T-helper 1 cell treated with Interleukin-12 subunit alpha and Interleukin-12 subunit beta and Interleukin-4 antibody, amounts not matched to agents 30 μg/mL and 1 μg/mL, for 36 hours (primary cell): ENCODE measurements at regions not wholly inside any gene's neighbourhood (a gene's known extent, or its start where the extent isn't known, plus 50 kb on each side); places are given as distances from the start of the nearest gene placed in this dataset.
A peak's percentile ranks its signal among the peaks of the same experiment; 100 is the strongest.

Experiments used
- H3K27ac Mint-ChIP-seq: one replicate; pipeline ENCODE4 v1.8.0; 2021; ENCODE audit warnings: mild to moderate bottlenecking, mixed read lengths
- H3K27me3 Mint-ChIP-seq: one replicate; pipeline ENCODE4 v1.8.0; 2021; ENCODE audit warnings: low read depth, mixed read lengths
- H3K36me3 Mint-ChIP-seq: one replicate; pipeline ENCODE4 v1.8.0; 2021; ENCODE audit warnings: low read depth, mixed read lengths
- H3K4me1 Mint-ChIP-seq: one replicate; pipeline ENCODE4 v1.8.0; 2021; ENCODE audit warnings: low read depth, mixed read lengths
- H3K4me3 Mint-ChIP-seq: one replicate; pipeline ENCODE4 v1.8.0; 2021; ENCODE audit warnings: mild to moderate bottlenecking, moderate library complexity, mixed read lengths
- H3K9me3 Mint-ChIP-seq: one replicate; pipeline ENCODE4 v1.8.0; 2021; ENCODE audit warnings: mixed read lengths

GRCh38 chr10:63027531-63027930 is 105.6 kb upstream of the NRBF2 start:
- Mint-ChIP-seq H3K4me1 (no peaks in the 10 kb centered on the region), H3K27me3 (peaks cover 11% of the 10 kb centered on the region), H3K9me3 (no peaks in the 10 kb centered on the region), H3K4me3 (no peak overlapping the region), H3K36me3 (no peaks in the 10 kb centered on the region), H3K27ac (no peak overlapping the region)

DNA sequence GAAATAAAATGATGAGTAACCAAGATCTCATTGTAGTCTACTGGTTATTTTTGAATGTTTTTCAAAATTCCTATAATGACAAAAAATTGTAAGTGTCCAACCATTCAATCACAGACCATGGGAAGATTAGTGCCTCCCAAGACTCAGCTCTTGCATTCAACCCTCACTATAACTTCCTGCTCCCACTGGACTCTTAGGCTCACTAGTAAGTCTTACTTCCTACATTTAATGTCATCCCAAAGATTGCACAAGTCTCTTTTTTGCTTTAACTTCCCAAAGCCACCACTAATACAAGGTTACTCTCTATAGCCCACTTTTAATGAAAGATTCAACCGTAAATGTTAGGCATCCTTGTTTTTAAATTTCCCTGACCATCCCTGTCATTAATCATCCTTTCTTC is 111.9 kb upstream of the NRBF2 start:
- Mint-ChIP-seq H3K27me3 (peaks cover 3% of the 10 kb centered on the region), H3K36me3 (no peaks in the 10 kb centered on the region), H3K4me3 (no peak overlapping the region), H3K4me1 (no peaks in the 10 kb centered on the region), H3K27ac (no peak overlapping the region), H3K9me3 (peaks cover 5% of the 10 kb centered on the region)

GRCh38 chr10:63013755-63014154 is 119.4 kb upstream of the NRBF2 start:
- Mint-ChIP-seq H3K9me3 (no peaks in the 10 kb centered on the region), H3K4me3 (no peak overlapping the region), H3K4me1 (no peaks in the 10 kb centered on the region), H3K27ac (no peak overlapping the region), H3K36me3 (no peaks in the 10 kb centered on the region), H3K27me3 (peaks cover 11% of the 10 kb centered on the region)

- Mint-ChIP-seq H3K9me3 (no peaks in the 10 kb centered on the region), H3K27me3 (peaks cover 11% of the 10 kb centered on the region), H3K36me3 (no peaks in the 10 kb centered on the region), H3K4me3 (no peak overlapping the region), H3K27ac (no peak overlapping the region), H3K4me1 (no peaks in the 10 kb centered on the region)
Observed at GRCh38 chr10:63012623-63013022, 120.5 kb upstream of the NRBF2 start.

- Mint-ChIP-seq H3K27ac (no peak overlapping the region), H3K27me3 (peaks cover 7% of the 10 kb centered on the region), H3K36me3 (no peaks in the 10 kb centered on the region), H3K4me3 (no peak overlapping the region), H3K4me1 (no peaks in the 10 kb centered on the region), H3K9me3 (no peaks in the 10 kb centered on the region)
Observed at GRCh38 chr10:63010203-63010602, 122.9 kb upstream of the NRBF2 start.

DNA sequence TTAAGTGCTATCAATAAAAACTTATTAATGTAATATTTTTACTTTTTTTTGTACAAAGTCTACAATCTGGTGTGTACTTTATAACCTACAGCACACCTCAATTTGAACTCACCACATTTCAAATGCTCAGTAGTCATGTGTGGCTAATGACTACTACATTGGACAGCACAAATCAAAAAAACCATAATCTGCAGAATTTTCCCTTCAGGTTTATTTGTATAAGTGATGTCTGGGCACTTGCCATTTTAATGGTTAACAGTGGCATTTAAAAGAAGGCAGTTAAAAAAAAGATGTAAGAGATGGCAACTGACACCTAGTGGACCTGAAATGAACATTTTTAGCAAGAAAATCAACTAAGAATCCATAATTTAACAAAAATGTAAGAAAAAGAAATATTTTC is 124.6 kb upstream of the NRBF2 start:
- no peaks in the 10 kb centered on the region for H3K36me3 Mint-ChIP-seq
- no peak overlapping the region for H3K4me3 Mint-ChIP-seq
- H3K27me3 Mint-ChIP-seq: peaks cover 11% of the 10 kb centered on the region
- no peaks in the 10 kb centered on the region for H3K9me3 Mint-ChIP-seq
- no peak overlapping the region for H3K27ac Mint-ChIP-seq
- no peaks in the 10 kb centered on the region for H3K4me1 Mint-ChIP-seq

DNA sequence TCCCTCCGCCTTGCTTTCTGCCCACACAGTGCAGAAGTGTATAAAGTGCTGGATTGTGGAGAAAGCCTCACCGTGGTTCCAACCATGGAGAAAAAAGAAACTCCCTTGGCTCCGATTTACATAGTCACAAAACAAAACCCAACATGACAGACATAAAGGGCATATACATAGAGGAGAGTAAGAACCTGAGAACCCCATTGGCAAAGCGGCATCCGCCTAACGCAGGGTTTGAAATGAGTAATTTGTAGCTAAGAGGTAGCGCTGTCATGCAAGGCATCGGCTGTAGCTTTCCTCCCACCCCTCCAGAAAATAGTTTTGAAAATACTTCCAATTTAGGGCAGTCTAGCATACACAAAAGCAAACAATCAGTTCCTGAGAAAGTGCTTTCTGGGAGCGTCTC is 126.0 kb upstream of the NRBF2 start:
- Mint-ChIP-seq H3K4me3 (no peak overlapping the region), H3K27me3 (peaks cover 11% of the 10 kb centered on the region), H3K9me3 (no peaks in the 10 kb centered on the region), H3K27ac (no peak overlapping the region), H3K4me1 (no peaks in the 10 kb centered on the region), H3K36me3 (no peaks in the 10 kb centered on the region)

DNA sequence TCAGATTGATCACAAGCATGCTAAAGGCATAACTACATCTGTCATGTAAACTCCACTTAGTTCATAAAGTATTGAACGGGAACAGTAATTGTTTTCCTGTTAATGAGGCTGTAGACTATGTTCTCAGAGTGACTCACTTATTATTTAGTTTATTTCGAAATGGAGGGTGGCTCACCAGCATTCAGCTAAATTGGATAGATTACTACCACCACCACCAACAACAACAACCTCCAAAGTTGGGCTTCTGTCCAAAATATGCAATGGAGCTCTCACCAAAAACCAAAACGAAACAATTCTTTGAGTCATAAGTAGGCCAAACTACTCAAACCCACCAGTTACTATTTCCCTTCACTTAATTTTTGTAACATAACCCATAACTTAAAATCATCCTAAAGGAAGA is 127.9 kb upstream of the NRBF2 start:
- Mint-ChIP-seq H3K4me1 (no peaks in the 10 kb centered on the region), H3K27me3 (peaks cover 11% of the 10 kb centered on the region), H3K27ac (no peak overlapping the region), H3K4me3 (no peak overlapping the region), H3K36me3 (no peaks in the 10 kb centered on the region), H3K9me3 (no peaks in the 10 kb centered on the region)

DNA sequence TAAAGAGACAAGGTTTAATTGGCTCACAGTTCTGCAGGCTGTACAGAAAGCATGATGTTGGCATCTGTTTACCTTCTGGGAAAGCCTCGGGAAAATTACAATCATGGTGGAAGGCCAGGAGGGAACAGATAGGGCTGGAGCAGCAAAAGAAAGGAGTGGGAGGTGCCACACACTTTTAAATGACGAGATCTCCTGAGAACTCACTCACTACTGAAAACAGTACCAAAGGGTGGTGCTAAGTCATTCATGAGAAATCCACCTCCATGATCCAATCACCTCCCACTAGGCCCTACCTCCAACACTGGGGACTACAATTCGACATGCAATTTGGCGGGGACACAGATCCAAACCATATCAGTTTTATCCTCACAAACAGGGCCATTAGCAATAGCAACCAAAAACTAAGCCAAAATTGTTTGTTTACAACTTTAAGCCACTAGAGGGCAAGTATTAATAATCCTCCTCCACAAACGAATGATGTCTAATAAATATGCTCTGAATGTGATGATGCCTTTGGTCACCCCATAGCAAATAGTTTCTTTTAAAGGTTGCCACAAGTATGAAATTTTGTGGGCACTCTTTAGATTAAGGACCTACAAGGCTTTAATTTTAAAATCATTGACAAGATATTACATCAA is 129.2 kb upstream of the NRBF2 start:
- no peak overlapping the region for H3K27ac Mint-ChIP-seq
- peaks cover 4% of the 10 kb centered on the region for H3K27me3 Mint-ChIP-seq
- no peaks in the 10 kb centered on the region for H3K36me3 Mint-ChIP-seq
- no peak overlapping the region for H3K4me3 Mint-ChIP-seq
- no peaks in the 10 kb centered on the region for H3K4me1 Mint-ChIP-seq
- H3K9me3 Mint-ChIP-seq: no peaks in the 10 kb centered on the region

DNA sequence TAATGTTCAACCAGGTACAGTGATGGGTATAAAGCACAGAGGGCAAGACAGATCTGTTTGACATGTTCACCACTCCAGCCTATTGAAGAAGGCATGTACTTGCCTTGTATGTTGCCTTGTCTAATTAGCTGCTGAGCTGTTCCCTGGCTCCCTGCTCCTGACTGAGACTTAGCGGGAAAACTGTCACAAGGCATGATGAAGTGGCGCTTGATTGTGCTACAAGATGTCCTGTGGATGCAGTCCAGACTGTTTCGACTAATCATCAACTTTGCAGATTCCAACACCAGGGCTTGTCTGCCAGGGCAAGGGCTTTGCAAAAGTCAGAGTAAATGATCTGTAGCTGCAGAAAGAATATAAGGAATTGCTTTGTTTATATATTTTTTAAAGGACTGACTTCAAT is 136.2 kb upstream of the NRBF2 start:
- H3K4me1 Mint-ChIP-seq: peaks cover 19% of the 10 kb centered on the region
- H3K4me3 Mint-ChIP-seq: no peak overlapping the region
- H3K27me3 Mint-ChIP-seq: no peaks in the 10 kb centered on the region
- no peak overlapping the region for H3K27ac Mint-ChIP-seq
- H3K9me3 Mint-ChIP-seq: no peaks in the 10 kb centered on the region
- no peaks in the 10 kb centered on the region for H3K36me3 Mint-ChIP-seq

DNA sequence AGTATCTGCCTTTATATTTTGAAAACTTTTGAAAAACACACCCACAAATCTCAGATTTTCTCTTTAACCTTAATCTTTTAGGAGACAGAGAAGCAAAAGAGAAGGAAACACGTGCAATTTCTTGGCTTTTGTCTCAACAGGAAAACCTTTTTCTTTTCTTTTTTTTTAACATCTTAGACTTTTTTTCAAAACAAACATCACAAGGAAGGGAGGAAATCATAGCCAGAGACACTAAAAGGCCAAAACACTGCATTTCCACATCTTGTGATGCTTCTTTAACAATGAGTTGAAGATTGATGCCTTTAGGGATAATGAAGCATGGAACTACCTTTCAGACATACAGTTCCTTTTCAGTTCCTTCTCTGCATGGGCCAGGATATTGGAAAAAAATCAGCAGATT is 136.6 kb upstream of the NRBF2 start:
- H3K4me3 Mint-ChIP-seq: no peak overlapping the region
- no peaks in the 10 kb centered on the region for H3K36me3 Mint-ChIP-seq
- H3K27ac Mint-ChIP-seq: no peak overlapping the region
- H3K9me3 Mint-ChIP-seq: no peaks in the 10 kb centered on the region
- no peaks in the 10 kb centered on the region for H3K27me3 Mint-ChIP-seq
- H3K4me1 Mint-ChIP-seq: peaks cover 20% of the 10 kb centered on the region

DNA sequence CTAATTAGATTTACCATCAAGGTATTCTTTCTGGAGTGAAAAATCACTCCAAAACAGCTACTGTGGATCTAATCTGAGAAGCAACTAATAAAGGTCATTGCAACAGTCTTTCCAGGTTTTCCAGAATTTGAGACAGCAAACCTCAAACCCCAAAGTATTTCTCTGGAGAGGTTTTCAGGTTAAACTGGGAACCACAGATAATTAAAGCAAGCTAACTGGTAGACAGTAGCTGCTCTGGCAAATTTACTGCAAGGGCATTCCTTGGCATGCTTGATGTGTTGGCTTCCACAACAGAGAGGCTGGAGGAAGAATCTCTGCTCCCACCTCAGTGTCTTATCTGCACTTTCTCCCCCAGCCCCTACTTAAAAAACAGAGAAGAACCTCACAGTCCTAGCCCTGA is 140.0 kb upstream of the NRBF2 start:
- Mint-ChIP-seq H3K4me1 (peaks cover 20% of the 10 kb centered on the region), H3K27me3 (no peaks in the 10 kb centered on the region), H3K4me3 (no peak overlapping the region), H3K36me3 (no peaks in the 10 kb centered on the region), H3K9me3 (no peaks in the 10 kb centered on the region), H3K27ac (no peak overlapping the region)

DNA sequence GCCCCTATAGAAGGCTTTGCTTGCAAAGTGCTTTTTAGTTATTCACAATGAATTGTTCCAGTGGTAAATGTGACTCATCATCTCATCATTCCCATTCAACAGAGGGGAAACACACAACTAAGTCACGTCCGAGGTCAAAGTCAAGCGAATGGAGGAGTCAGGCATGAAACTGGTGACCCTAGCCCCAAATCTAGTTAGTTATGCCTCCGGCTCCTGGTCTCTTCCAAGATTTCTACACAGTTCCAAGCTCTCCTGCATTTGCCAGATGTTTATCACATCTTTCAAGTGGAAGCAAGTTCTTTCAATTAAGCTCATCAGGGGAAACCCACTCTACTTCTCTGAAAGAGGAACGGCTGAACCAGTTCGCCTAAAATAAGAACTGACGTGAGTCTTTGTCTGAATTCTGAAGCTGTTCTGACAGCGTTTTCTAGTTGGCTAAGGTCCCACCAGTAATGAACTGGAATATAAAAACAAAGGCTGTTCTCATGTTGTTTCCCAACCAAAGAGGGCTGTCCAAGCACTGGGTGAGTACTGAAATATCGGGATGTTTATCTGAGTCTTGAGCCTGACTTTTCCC is 140.9 kb upstream of the NRBF2 start:
- Mint-ChIP-seq H3K27me3 (no peaks in the 10 kb centered on the region), H3K4me1 (peaks cover 20% of the 10 kb centered on the region), H3K27ac (peak overlapping the region; percentile 77), H3K4me3 (peak overlapping the region; percentile 34), H3K36me3 (no peaks in the 10 kb centered on the region), H3K9me3 (peaks cover 5% of the 10 kb centered on the region)

DNA sequence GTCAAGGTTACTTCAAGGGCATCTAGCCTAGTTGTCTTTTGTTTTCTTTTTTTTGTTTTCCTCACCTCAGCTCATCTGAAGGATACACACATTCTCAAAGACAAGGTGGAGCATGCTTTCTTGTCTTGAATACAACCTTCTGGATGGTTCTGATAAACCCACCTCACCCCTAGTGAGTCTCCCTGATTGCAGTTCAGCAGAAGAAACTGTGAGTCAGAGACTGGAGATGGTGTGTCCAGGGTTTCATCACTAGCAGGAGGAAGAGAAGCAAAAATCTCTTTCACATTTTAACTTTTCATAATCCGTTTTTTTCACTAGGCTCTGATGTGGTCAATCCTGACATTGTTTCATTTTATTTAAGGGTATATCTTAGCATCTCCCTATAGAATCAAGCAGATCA is 143.0 kb upstream of the NRBF2 start:
- no peak overlapping the region for H3K4me3 Mint-ChIP-seq

GRCh38 chr10:62985807-62986600 is 147.1 kb upstream of the NRBF2 start:
- no peaks in the 10 kb centered on the region for H3K27me3 Mint-ChIP-seq
- H3K36me3 Mint-ChIP-seq: no peaks in the 10 kb centered on the region
- H3K27ac Mint-ChIP-seq: no peak overlapping the region
- H3K9me3 Mint-ChIP-seq: peaks cover 5% of the 10 kb centered on the region
- H3K4me3 Mint-ChIP-seq: no peak overlapping the region
- no peaks in the 10 kb centered on the region for H3K4me1 Mint-ChIP-seq

More for the DNA sequence above, 143.0 kb upstream of the NRBF2 start:
- Mint-ChIP-seq H3K9me3 (peaks cover 5% of the 10 kb centered on the region), H3K36me3 (no peaks in the 10 kb centered on the region), H3K27ac (no peak overlapping the region), H3K4me1 (peaks cover 10% of the 10 kb centered on the region), H3K27me3 (no peaks in the 10 kb centered on the region)
